NCI-H524 (cell line): ENCODE measurements at regions not wholly inside any gene's neighbourhood (a gene's known extent, or its start where the extent isn't known, plus 50 kb on each side); places are given as distances from the start of the nearest gene placed in this dataset.
A peak's percentile ranks its signal among the peaks of the same experiment; 100 is the strongest.

Experiments used
- DNase-seq, 2 experiments: peaks; one replicate each; lab custom pipeline; 2025; lab: John Stamatoyannopoulos, UW

- no peak for DNase-seq
These were observed 60.7 kb upstream of the NFKB1 start for GRCh38 chr4:102440498-102440897.

- no peak for DNase-seq
These were observed 58.9 kb upstream of the NFKB1 start for GRCh38 chr4:102441978-102442911.

- no peak for DNase-seq
These were observed 56.4 kb upstream of the NFKB1 start for GRCh38 chr4:102444752-102445151.

- no peak for DNase-seq
These were observed 55.9 kb upstream of the NFKB1 start for GRCh38 chr4:102445213-102445612.

DNA sequence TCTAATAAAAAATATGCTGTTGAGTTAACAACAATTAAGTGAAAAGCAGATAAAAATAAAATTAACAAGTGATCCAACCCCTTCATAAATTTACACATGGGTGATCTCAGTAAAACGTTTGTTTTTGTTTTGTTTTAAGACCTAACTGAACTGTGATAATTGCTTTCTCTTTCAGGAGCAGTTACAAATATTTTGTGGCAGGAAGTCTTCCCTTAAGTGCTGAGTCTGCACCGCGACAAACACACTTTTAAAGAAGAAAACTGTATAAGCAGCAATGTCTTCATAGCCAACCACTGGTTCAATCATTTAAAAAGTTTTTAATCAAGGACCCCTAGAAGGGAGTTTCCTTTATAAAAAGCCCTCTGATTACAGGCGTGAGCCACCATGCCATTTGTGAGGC is 53.7 kb upstream of the NFKB1 start:
- DNase-seq = no peak

- DNase-seq = peak; percentile 40 to 66
These were observed 51.3 kb upstream of the NFKB1 start for GRCh38 chr4:102449751-102450352.

DNA sequence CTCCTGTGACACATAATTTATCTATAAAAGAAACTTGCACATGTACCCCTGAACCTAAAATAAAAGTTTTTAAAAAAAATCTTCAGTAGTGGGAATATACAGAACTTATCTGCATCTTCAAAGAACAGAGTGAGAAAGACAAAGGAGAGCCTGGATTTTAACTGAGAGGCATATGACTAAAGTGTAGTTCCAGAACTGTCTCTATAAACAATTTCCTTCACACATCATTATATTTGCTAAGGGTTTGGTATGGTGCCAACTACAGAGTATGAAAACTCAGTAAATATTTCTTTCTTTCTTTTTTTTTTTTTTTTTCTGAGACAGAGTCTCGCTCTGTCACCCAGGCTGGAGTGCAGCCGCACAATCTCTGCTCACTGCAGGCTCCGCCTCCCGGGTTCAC is 49.9 kb upstream of the NFKB1 start:
- no peak for DNase-seq
